ENCODE measurements at regions not wholly inside any gene's neighbourhood (a gene's known extent, or its start where the extent isn't known, plus 50 kb on each side); places are given as distances from the start of the nearest gene placed in this dataset.

- no peak for DNase-seq
These were observed 116.5 kb upstream of the SERTAD2 start for GRCh38 chr2:64770137-64770780.

DNA sequence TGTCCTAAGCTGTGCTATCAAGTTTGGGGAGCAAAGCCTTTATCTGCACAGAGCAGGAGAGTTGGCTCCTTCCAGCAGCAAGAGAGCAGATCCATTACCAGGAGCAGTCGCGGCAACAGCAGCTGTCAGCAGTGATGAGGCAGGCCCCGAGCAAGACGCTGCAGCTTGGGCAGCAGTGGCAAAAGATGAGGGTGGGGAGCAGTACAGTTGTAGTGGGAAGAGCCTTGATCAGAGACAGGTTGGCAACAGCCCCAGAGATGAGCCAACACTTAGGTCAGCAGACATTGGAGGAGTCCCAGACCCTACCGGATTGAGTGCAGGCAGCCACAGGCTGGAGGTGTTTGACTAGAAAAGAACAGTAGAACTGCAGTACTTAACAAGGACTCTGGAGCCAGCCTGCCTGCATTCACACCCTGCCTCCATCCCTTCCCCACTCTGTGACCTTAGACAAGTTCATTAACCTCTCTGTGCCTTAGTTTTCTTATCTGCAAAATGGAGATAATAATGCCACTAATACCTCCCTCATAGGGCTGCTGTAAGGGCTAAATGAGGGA is 117.1 kb upstream of the SERTAD2 start:
- DNase-seq = no peak

GRCh38 chr2:64771737-64772136 is 118.0 kb upstream of the SERTAD2 start:
- no peak for DNase-seq

- no peak for DNase-seq
These were observed 119.9 kb upstream of the SERTAD2 start for GRCh38 chr2:64773461-64774118.

DNA sequence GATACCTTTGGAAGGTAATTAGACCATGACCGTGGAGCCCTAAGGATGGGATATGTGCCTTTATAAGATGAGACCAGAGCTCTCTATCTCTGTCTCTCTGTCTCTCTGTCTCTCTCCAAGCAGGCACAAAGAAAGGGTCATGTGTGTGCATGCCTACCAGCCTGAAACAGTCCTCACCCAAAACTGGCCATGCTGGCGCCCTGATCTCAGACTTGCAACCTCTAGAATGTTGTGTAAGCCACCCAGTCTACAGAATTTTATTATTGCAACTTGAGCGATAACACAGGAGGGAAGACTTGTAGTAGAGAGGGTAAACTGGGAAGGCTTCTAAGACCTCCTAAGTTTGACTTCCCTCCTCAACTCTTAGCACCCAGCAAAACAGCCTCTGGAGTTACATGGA is 124.1 kb upstream of the SERTAD2 start:
- no peak for DNase-seq

DNA sequence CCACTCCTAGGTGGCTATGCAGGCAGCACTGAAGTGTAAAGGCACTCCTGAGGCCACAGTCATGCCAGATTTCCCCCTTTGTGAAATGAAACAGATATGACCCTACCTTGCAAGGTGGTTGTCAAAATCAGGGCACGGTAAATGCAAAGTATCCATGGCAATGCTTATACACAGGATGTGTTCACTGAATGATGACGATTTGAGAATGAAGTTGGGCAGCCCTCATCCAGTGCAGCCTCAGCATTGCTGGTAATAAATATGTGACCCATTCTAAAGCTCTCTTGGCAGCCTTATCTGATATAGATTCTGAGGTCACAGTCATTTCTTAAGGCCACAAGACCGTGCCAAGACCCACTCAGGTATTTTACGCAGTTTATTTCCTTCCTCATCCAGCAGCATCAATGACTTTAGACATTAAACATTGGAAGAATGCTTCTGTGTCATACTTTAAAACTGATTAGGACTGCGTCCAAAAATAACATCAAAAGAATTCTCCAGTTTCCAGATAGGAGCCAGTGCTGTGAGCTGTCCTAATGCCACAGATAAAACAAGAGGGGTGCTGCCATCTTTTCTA is 125.5 kb upstream of the SERTAD2 start:
- no peak for DNase-seq

DNA sequence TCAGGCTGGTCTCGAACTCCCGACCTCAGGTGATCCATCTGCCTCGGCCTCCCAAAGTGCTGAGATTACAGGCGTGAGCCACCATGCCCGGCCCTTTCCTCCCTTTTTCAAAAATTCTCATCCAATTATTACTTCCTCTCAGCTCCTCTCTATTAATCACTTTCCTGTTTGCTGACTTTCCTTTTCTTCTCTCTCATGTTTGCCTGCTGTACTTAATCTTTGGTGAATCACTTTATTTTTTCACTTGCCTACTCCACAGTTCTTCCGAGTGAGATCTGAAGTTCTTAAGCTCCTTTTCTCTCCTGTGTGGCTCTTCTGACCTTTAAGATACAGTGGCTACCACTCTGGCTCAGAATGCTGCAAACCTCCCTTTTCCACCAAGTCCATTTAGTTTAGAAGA is 126.3 kb upstream of the SERTAD2 start:
- DNase-seq = no peak

DNA sequence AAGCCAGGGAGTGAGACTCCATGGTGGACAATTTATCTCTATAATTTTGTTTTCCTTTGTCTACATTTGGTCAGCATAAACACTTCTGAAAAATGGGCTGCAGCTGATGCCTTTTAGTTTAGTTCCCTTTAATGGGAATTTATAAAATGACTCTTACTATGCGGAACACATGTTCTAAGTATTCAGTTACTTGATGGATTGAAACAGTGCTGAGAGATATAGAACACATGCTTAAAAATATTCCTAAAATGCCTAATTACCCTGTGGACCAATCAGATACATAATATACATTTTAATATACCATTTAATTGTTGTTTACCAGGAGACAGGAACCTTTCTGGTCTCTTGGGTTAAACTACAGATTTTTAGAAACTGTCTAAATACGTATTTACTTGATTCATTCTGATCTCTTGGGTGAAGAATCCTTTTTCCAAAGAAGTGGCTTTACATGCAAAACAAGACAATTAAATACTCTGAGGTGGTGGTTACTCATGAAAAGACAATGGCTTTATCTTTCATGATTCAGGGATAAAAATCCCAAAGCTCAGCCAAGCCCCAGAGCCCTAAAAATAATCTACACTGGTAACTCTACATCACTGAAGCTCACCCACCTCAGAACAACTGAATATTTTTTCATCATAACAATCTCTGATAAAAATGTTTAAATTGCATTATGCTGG is 128.1 kb upstream of the SERTAD2 start:
- DNase-seq = no peak

- DNase-seq = no peak
These were observed 130.7 kb upstream of the SERTAD2 start for GRCh38 chr2:64784168-64785061.

DNA sequence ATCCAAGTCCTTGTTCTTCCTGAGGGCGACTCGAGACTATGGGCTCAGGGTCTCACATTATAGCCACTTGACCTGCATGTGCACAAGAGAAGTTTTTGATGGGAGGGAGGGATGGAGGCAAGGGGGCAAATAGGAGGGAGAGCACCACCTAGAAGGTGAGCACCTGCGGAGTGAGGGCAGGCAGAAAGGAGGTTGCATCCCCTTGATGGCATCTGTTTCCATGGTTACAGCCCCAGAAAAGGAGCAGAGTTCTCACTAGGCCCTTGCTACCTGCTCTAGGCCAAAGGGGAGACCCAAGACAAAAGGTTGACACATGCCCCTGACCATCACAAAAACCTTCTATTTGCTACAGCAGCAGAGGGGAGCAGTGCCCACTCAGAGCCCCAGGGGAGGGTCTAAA is 131.5 kb upstream of the SERTAD2 start:
- DNase-seq = no peak

- no peak for DNase-seq
These were observed 132.8 kb upstream of the SERTAD2 start for GRCh38 chr2:64786343-64787018.

- no peak for DNase-seq
These were observed 133.3 kb upstream of the SERTAD2 start for GRCh38 chr2:64787019-64787365.

DNA sequence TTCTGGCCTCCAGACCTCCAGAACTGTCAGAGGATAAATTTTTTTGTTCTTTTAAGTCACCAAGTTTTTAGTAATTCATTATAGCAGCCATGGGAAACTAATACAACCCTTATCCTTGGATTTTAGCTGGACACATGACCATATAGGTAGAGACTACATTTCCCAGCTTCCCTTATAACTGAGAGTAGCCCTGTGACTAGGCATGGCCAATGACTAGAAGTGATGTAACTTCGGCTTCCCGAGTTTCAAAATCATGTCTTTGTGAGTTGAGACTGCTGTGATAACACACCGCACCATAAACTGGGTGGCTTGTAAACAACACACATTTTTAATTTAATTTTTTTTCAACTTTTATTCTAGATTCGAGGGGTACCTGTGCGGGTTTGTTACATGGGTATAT is 134.0 kb upstream of the SERTAD2 start:
- DNase-seq = no peak

DNA sequence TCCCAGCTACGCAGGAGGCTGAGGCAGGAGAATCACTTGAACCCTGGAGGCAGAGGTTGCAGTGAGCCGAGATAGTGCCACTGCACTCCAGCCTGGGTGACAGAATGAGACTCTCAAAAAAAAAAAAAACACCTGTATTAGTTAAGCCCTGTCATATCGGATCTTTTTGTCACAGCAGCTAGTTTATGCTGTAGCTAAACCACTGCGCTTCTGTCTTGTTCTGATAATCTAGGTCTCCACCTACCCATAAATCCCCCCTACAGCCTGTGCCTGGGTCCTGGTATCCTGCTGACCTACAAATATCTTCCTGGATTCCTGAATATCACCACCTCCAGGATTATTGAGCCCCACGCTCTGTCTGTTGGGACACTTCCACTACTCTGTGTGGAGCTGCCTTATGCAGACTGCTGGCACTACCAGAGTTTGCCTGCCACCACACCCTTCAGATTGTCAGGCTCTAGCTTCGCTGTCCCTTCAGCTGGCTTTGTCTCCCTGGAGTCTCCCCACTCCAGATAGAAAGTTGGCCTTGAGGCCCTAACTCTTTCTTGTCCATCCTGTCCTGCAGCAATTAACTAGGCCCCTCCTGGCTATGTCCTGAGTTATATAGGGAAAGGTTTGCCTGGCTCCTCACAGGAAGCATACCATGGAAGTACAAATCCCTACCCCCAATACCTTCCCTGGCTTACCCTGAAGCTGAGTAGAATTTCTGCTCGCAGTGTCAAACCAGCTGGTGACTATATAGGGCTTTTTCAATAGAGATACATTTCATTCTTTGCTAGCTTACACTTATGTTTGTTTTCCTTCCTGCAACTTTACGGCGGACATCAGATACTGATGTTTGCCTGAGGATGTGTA is 136.0 kb upstream of the SERTAD2 start:
- no peak for DNase-seq

DNA sequence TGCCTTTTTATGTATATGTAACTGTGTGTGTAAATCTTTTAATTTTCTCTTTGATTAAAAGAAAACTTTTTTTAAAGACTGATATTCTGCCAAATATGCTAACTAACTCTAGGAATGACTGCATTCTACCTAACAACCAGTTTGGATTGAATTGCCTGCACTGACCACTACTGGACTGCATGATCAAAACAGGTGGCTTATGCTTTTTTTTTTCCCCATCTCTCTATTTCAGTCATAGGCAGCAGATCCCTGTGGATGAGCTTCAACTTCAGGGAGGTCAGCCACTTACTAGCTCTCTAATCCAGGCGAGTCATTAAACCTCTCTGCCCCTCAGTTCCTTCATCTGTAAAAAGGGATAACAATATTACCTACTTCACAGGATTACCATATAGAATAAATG is 138.6 kb upstream of the SERTAD2 start:
- DNase-seq = no peak

DNA sequence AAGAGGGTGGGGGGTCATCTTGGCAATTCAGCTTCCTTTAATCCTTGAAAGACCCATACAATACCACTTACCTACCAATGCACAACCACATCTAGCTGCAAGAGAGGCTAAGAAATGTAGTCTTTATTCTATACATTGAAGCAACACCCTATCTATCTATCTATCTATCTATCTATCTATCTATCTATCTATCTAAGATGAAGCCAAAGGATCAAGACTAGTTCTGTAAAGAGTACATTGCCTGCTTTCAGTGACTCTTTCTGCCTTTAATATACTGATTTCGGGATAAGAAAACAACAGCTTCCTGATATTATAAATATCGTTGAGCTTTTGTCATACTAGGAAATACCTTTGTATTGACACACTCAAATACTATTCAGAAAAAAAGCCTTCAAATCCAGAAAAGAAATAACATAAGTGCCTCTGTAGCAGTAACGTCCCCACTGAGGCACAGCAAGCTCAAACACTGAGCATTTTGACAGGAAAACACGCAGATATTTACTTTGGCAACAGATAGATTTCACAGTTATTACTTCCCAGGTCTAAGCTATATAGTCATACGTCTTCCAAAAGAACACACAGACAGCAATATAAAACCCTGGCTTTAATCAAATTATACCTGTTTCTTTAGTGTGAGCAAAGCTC is 139.4 kb upstream of the SERTAD2 start:
- DNase-seq = no peak

- no peak for DNase-seq
These were observed 140.0 kb upstream of the SERTAD2 start for GRCh38 chr2:64793701-64794100.

- DNase-seq = no peak
These were observed 140.8 kb upstream of the SERTAD2 start for GRCh38 chr2:64794426-64794995.

GRCh38 chr2:64795024-64795592 is 141.4 kb upstream of the SERTAD2 start:
- DNase-seq = no peak

DNA sequence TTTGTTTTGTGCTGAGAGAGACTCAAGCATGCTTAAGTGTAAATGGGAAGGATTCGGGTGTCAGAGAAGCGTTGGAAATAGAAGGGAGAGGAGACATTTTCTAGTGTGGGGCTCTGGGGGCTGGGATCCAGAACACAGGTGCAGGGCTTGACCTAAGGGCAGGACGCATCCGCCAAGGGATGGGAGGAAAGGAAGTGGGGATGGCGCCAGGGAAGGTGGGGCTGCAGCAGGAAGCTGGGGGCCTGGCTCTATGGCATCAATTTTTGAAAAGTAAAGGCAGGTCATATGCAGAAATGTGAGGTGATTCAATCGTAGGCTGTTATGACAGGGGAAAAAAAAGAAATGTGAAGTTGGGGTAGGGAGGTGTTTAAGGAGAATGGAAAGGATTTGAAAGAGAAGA is 143.2 kb upstream of the SERTAD2 start:
- no peak for DNase-seq

Data from NCI-H510A (cell line).